ENCODE measurements at regions not wholly inside any gene's neighbourhood (a gene's known extent, or its start where the extent isn't known, plus 50 kb on each side); places are given as distances from the start of the nearest gene placed in this dataset.

- Histone ChIP-seq H3K27me3 (no peaks in the 10 kb centered on the region), H3K4me1 (ENCODE audit: low read depth) (peaks cover 9% of the 10 kb centered on the region), H3K9me3 (ENCODE audit: low read depth) (no peaks in the 10 kb centered on the region), H3K4me3 (no peak overlapping the region), H3K36me3 (no peaks in the 10 kb centered on the region), H3K27ac (no peak overlapping the region)
- no peak for DNase-seq (ENCODE audit: low read depth in 1 of 2, low spot score in 1 of 2)
- no peak for TF ChIP-seq CTCF (IDR thresholded peaks at IDR 0.05; ENCODE audit: low read depth, low read length)
These were observed 477.1 kb downstream of the RPS24 start for GRCh38 chr10:78510566-78511323.

GRCh38 chr10:78511324-78512204, 477.9 kb downstream of the RPS24 start:
- Histone ChIP-seq H3K27ac (no peak overlapping the region), H3K27me3 (no peaks in the 10 kb centered on the region), H3K4me3 (no peak overlapping the region), H3K4me1 (ENCODE audit: low read depth) (peaks cover 9% of the 10 kb centered on the region), H3K36me3 (no peaks in the 10 kb centered on the region), H3K9me3 (ENCODE audit: low read depth) (no peaks in the 10 kb centered on the region)
- TF ChIP-seq CTCF (IDR thresholded peaks at IDR 0.05; ENCODE audit: low read depth, low read length), result no peak
- no peak for DNase-seq (ENCODE audit: low read depth in 1 of 2, low spot score in 1 of 2)

GRCh38 chr10:78512205-78512550, 478.5 kb downstream of the RPS24 start:
- Histone ChIP-seq H3K27me3 (no peaks in the 10 kb centered on the region), H3K9me3 (ENCODE audit: low read depth) (no peaks in the 10 kb centered on the region), H3K27ac (no peak overlapping the region), H3K4me3 (no peak overlapping the region), H3K4me1 (ENCODE audit: low read depth) (peaks cover 9% of the 10 kb centered on the region), H3K36me3 (no peaks in the 10 kb centered on the region)
- no peak for DNase-seq (ENCODE audit: low read depth in 1 of 2, low spot score in 1 of 2)
- TF ChIP-seq CTCF (IDR thresholded peaks at IDR 0.05; ENCODE audit: low read depth, low read length), result no peak

- no peaks in the 10 kb centered on the region for H3K36me3 ChIP-seq
- peak in 1 of 2 donors; percentile 22 for DNase-seq (ENCODE audit: low read depth in 1 of 2, low spot score in 1 of 2)
- TF ChIP-seq CTCF (IDR thresholded peaks at IDR 0.05; ENCODE audit: low read depth, low read length), result no peak
These were observed 479.7 kb downstream of the RPS24 start for GRCh38 chr10:78513330-78513729.

GRCh38 chr10:78513986-78514385, 480.3 kb downstream of the RPS24 start:
- no peak overlapping the region for H3K27ac ChIP-seq
- no peak for TF ChIP-seq CTCF (IDR thresholded peaks at IDR 0.05; ENCODE audit: low read depth, low read length)
- H3K27me3 ChIP-seq, result no peaks in the 10 kb centered on the region
- H3K4me1 ChIP-seq (ENCODE audit: low read depth), result no peaks in the 10 kb centered on the region
- H3K36me3 ChIP-seq, result no peaks in the 10 kb centered on the region
- DNase-seq (ENCODE audit: low read depth in 1 of 2, low spot score in 1 of 2), result no peak
- no peaks in the 10 kb centered on the region for H3K9me3 ChIP-seq (ENCODE audit: low read depth)
- no peak overlapping the region for H3K4me3 ChIP-seq

More at GRCh38 chr10:78513330-78513729, 479.7 kb downstream of the RPS24 start:
- no peaks in the 10 kb centered on the region for H3K27me3 ChIP-seq
- no peak overlapping the region for H3K27ac ChIP-seq
- H3K4me3 ChIP-seq, result no peak overlapping the region
- no peaks in the 10 kb centered on the region for H3K4me1 ChIP-seq (ENCODE audit: low read depth)
- H3K9me3 ChIP-seq (ENCODE audit: low read depth), result no peaks in the 10 kb centered on the region

Measured in cardiac muscle cell (in vitro differentiated cells and primary cell).